ENCODE measurements at regions not wholly inside any gene's neighbourhood (a gene's known extent, or its start where the extent isn't known, plus 50 kb on each side); places are given as distances from the start of the nearest gene placed in this dataset.
"Not testable (repeated sequence)": the region's sequence is repeated elsewhere in the genome, so short reads cannot be mapped to it uniquely, and the experiment has no call there.

DNA sequence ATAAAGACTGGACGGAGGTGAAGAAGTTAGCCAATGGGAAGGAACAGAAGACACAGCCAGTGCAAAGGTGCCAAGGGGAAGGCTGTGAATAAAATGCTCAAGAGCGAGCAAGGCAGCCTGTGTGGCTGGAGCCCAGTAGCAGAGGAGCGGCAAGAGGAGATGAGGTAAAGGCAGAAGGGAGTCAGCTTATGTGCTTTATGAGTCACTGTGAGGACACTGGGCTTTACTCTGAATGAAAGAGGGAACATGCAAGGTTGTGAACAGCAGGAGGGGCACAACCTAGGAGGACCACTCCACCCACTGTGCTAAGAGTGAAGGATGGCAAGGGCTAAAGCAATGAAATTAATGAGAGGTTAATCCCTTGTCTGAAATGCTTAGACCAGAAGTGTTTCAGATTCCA, 129.0 kb upstream of the ODAD2 start:
- no peak for DNase-seq

DNA sequence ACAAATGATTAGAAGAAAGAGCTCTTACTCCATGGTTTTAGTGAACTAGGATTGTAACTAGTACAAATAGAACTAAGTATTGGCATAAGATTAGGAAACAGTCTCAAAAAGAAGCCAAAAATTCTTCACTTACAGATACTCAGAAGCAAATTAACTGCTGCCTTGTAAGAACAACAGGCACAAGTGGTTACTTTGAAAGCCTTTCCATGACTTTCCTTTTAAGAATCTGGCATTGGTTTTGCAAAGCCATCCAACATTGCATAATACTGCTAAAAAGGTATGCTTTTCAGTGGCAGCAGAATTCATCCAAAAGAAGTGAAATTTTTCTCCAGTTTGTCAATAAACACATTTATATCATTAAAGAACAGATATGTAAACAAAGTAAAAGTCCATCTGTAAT, 126.8 kb upstream of the ODAD2 start:
- DNase-seq, result no peak

DNA sequence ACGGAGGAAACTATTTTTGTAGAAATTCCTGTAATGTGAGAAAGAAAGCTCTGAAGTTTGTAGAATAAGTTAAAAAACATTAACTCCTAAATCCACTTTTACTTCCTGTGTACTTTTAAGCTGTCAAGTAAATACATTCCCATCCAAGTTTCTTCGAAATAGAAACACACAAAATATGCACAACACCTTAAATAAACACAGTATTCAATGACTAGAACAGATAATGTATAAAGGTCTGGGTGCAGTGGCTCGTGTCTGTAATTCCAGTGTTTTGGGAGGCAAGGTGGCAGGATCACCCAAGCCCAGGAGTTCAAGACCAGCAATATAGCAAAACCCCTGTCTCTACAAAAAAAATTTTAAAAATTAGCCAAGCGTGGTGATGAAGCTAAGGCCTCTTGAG, 121.9 kb upstream of the ODAD2 start:
- DNase-seq, result no peak

DNA sequence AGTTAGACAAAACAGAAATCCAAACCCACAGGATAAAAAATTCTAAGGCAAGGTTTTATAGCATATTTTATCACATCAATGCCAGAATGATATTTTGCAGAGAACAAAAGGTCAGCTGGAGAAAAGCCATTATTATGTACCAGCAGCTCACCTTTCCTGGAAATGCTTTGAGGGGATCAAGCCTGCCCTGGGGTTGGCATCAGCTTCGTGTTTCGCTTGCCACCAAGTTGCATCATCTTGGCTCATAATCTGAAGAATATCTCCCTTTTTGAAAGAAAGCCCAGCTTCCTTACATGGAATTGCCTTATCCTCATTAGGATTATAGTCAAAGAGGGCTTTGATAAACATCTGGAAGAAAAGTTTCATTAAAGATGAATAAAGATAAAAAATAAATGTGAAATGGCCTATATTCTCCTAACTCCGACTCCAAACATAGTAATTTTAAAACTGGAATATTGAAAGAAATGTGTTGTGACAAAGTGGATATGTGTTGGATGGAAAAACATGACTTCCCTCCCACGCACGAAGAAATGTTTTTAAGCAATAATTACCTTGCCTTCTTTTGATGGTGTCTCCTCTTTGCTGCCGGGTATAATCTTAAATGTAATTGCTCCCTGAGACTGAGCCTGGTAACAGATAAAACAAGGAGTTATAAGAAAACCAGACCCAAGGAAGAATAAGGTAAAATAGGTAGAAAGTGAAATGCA, 121.3 kb upstream of the ODAD2 start:
- DNase-seq, result no peak

DNA sequence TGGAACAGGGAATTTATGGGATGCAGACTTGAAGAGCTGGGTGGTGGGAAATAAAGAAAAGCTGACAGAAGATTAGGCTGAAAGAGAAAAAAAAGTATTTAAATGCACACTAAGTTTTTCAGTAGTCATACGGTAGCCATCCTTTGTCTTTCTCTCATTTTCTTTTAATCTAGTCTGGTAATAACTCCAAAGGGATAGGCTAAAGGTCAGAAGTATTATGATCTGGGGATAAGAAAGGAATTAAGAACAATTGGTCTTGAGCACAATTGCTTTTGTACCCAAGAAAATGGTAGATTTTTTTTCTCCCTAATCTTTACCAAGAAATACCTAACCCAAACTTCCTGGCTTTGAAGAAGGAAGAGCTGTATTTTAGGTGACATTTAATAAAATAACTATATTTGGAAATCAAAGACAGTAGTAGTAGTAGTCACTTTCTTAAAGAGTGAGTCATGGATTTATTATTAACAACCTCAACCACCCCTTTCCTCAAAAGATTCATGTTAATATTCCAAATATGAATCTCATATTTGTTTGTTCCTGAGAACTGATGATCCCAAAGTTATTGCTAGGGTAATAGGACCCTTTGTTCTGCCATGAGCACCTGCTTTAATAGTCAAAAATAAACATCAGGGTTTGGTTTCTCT, 120.2 kb upstream of the ODAD2 start:
- no peak for DNase-seq

DNA sequence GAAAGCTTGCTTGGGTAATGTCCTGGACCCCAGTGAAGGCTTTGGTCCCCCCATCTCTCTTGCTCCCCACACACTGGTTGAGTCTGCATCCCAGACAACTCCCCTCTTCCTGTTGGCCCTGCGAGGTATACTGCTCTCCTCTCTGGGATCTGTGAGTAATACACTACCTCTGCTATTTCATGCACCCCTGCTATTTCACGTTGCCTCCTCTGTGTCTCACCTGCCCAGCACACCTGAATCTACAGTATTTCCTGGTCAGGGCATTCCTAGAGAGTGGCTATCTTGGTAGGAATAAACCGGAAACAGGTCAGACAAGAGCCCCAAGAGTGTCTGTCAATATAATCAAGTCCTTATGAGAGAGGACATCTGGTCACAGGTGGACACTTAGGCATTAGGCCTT, 114.3 kb upstream of the ODAD2 start:
- DNase-seq, result no peak

DNA sequence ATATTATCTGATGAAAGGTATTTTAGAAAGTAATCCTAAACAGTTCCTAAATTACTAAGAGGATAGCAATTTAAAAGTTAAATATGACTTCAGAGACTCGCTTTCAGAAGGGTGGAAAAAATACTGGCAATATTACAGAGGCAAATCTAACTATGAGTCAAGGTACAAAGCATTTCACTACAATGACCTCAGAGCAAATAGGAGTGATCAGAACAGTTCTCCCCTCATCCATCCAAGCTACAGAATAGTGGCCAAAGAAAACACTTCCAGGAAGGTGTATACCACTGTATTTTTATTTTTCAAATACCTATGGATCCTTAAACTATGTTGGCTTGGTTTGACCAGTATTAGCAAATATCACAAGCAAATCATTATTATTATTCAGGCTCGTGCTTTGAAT, 112.8 kb upstream of the ODAD2 start:
- DNase-seq, result no peak

DNA sequence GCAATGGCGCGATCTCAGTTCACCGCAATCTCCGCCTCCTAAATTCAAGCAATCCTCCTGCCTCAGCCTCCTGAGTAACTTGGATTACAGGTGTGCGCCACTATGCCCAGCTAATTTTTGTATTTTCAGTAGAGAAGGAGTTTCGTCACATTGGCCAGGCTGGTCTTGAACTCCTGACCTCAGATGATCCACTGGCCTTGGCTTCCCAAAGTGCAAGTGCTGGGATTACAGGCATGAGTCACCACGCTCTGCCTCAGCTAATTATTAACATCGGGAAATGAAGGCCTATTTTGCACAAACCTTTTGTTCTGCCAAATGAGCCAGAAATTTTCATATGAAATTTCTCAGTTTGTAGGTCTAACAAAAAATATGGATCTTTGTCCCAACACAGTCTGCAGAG, 106.7 kb upstream of the ODAD2 start:
- no peak for DNase-seq

DNA sequence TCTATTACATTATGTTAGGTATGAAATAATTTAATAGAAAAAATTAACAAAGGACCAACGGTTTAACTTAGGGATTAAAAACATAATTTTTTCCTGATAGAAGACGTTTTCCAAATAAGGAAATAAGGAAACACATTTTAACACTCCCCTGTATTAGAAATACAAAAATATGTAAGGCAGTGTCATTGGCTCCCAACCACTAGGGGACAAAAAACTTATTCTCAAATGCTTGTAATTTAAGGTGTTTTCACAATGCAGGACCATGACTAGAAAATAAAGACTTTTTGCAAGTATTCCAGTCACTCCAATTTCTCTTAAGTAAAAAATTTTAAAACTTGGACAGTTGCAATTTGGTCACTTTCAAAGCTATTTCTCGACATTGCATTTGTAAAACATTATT, 98.8 kb upstream of the ODAD2 start:
- DNase-seq, result no peak

DNA sequence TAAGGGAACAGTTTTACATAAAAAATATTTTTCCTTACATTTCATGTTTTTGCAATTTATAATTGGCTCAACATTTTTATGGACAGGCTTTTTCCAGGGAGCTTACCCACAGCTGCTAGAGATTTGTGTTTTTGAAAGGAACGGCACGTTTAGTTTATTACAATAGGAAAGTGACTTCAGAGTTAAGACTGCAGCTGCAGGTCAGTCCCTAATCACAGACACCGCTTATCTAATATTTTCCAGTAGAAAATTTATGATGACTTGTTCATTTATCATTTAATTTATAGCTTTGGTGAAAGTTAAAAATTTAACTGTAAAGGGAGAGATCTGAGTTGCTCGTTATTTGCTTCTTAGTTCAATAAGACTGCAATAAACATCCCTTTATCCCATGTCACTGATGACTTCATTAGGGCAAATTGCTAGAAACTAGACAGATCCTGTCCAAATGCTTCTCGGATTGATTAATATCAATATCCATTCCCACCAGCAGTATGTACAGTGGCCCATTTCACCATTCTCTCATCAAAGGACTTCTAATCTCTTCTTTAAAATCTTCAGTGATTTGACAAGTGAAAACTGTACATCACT, 97.0 kb upstream of the ODAD2 start:
- DNase-seq, result no peak

DNA sequence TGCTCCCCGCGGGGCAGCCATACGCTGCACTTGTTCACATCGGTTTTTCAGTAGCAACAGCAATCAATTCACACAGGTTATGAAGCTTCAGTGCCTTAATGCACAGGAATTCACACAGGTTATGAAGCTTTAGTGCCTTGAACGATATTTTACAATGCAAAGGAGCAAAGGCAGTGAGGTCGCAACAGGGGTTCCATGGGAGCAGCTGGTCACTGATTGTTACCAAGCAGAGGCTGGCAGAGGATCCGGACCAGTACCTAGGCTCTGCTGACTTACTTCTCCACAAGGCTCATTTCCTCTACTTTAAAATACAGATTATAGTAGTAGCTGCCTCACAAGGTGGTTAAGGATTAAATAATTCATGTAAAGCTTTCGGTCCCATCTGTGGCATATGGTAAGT, 95.2 kb upstream of the ODAD2 start:
- no peak for DNase-seq

DNA sequence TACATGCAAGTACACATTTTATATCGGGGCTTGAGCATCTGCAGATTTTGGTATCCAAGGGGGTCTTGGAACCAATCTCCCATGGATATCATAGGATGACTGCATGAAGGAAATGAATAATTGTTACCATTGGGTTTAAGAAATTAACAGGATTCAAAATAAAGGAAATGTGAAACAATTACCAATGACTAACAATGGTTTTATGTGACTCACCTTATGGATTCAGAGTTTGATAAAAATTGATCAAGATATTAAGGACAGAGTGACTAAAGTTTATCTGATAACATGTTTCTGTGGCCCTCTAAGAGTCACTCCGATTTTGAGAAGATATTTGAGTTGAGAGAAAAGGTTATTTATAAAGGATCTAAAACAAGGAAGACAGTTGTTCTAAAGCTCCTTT, 93.0 kb upstream of the ODAD2 start:
- DNase-seq, result no peak

DNA sequence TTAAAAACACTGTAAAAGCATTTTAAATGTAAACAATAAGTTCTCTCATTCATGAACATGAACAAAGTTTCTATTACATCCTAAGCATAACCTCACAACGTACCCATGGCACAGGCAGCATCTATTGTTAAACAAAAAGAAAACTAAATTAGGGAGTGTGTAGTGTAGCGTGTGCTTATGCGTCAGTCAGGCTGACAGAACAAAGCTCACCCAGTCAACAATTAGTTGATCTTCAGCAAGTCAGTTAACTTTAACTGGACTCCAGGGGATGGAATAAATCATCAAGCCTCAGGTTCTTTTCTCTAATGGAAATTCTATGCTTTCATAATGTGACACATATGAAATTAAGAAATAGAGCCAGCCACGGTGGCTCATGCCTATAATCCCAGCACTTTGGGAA, 91.6 kb upstream of the ODAD2 start:
- no peak for DNase-seq

DNA sequence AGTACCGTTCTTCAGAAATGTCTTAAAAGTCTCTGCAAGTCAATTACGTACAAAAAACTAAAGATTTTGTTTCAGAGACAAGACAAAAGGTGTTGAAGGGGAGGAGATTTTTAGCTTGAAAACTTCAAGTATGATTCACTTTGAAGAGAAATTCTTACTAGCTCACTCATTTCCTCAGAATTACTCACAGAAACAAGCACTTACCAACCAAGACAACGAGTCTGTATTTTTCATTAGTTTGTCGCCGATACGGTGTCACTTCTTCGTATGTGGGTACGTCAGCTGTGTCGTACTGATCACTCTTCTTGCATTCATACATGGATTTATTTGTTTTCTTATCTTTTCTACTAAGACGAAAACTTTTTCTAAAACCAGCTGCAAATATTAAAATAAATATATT, 90.6 kb upstream of the ODAD2 start:
- DNase-seq, result no peak

DNA sequence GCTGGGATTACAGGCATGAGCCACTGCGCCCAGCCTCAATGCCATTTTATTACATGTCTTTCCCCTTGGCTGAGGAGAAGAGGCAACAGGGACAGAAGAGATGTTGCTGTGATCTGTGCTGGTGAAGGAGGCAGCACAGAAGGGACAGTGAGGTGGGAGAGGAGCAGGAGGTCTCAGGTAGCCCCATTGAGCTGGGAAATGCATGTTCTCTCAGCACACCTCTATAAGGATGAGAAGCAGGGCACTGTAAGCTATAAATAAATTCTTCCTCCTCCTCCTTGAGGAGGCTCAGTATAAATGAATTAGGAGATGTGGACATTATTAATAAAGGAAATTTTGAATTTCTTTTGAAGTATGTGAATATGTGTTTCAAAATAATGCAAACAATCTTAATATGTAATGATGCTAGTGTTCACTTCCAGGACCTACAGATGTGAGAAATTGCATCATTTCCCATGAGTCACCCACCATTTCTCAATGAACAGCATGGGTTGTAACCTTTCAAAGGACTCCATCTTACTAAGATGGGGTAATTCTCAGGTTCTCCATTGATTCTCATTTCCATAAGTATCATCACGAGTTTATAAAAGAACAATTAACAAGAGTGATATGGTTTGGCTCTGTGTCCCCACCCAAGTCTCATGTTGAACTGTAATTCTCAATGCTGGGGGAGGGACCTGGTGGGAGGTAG, 88.9 kb upstream of the ODAD2 start:
- DNase-seq, result peak; percentile 73

DNA sequence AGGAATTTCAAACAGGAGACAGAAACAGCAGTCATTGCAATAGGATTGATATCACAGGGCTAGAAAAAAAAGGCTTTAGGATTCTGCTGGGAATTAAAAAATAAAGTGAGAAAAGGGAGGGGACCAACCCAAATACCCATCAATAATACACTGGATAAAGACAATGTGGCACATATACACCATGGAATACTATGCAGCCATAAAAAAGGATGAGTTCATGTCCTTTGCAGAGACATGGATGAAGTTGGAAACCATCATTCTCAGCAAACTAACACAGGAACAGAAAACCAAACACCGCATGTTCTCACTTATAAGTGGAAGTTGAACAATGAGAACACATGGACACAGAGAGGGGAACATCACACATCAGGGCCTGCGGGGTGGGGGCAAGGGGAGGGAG, 86.9 kb upstream of the ODAD2 start:
- DNase-seq, result not testable (repeated sequence)

DNA sequence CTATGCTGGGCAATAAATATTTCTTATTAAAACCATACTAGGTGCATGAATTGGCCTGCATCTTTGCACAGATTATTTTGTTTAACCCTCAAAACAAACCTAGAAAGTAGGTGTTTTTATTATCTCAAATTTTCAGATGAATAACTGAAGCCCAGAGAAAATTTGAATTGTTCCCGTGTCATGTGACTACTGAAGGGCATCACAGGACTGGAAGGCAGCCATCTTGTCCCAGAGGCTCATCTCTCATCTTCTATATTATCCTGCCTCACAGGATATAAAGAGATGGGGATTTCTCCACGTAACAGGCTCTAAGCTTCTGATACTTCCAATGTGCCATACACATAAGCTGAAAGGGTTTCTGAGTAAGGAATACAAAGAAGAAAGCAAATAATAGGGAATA, 84.0 kb upstream of the ODAD2 start:
- DNase-seq, result no peak

DNA sequence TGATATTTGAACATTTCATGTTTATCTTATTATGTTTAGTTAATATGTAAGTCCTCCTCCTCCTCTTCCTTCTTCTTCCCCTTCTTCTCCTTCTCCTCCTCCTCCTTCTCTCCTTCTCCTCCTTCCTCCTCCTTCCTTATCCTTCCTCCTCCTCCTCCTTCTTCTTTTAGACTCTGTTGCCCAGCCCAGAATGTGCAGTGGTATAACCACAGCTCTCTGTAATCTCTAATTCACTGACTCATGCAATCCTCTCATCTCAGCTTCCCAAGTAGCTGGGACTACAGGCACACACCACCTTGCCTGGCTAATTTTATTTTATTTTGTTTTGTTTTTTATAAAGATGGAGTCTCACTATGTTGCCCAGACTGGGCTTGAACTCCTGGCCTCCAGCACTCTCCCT, 83.4 kb upstream of the ODAD2 start:
- DNase-seq, result no peak

DNA sequence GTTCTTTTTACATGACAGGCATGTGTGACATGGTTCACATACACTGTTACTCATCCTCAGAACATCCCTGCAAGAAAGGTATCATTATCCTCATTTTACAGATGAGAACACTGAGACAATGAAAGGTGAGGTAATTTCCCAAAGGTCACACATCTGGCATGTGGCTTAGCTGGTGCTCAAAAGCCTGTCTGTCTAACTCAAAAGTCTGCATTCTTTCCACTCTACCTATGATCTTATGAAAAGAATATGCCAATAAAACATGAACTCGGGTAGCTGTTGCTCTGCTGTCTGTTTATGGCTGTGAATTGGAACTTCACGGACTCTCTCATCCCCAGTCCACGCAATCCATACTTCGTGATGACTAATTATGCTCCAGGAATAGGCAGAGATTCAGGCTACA, 79.0 kb upstream of the ODAD2 start:
- no peak for DNase-seq

DNA sequence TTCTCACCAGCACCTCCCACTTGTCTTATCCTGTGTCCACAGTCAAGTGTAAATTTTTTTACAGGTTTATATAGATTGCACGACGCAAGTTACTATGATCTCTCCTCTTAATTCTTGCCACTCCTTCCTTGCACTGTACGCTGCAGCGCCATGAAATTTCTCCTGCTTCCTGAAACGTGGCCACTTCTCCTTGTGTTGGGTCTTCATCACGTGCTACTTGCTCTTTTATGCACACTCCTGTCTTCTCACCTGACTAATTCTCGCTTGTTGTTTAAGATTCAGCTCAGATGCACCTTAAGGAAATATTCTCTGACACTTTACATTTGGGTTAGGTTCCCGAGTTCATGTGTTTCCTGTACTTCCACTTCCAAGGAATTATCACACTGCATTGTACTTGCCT, 76.5 kb upstream of the ODAD2 start:
- no peak for DNase-seq

DNA sequence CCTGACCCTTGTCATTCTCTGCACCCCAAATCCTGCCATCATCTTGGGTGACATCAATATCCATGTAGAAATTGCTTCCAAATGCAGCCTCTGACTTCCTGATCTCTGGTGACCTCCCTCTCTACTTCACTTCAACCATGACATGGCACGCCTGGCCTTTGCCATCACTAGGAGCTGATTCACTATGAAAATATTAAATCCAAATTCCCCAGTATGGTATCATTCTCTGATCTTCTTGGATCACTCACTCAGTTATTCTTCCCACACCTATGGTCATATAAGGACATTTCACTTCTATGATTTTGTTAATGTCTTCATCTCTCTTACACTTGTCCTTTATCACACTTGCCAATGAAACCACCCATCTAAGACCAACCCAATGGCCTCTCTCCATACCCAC, 73.7 kb upstream of the ODAD2 start:
- no peak for DNase-seq

DNA sequence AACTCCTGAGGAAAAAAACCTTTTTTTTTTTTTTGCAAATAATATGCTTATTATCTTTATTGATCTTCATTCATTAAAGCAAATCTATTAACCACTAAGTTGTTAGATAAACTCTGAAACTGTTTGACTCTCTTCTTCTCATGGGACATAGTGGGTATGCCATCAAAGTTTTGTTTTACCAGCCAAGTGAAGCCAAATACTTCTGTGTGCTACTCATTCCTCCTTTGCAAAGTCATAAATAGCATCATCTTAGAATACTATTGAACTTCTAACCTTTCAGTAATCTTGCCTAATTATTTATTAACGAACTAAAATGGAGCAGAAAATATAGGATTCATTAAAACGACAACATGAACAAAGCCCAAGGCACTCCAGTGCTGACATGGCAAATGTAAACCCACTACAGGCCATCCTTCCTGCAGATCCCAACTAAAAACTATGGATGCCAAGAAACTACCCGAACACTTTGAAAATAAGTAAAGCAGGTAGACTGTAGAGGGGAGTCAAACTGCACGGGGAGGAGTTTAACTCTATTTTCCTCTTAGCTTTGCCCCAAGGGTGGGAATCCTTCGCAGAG, 61.2 kb upstream of the ODAD2 start:
- no peak for DNase-seq

DNA sequence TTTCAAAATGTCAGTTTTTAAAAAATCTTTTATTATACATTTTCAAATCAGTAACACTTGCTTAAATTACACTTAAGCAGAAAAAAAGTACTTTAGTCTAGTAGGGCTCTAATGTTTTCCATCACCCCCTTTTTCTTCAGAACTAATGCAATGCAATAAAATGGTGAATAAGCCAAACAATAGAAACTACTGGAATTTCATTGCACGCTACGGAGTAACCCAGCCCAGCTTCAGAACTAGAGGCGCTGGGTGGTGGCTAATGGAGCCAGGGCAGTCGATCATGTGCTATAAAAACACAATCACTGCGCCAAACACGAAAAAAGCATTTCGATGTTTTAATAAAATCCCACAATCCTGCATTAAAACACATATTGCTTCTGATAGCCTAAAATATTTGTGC, 59.9 kb upstream of the ODAD2 start:
- DNase-seq, result no peak

Data from inflammatory macrophage treated with lipopolysaccharide for 4 hours (primary cell).